AG04450 (cell line): ENCODE measurements at regions not wholly inside any gene's neighbourhood (a gene's known extent, or its start where the extent isn't known, plus 50 kb on each side); places are given as distances from the start of the nearest gene placed in this dataset.

Source experiments
- CTCF ChIA-PET: fragments of 300-600, 350-600 bp; formaldehyde crosslinking; extraction: SDS; loops from one replicate; lab custom pipeline; 2022; ENCODE audit warnings: antibody characterized with exemption, inconsistent platforms; lab: Charles Lee
- POLR2A ChIA-PET: fragments of 350-600 bp; formaldehyde crosslinking; extraction: SDS; loops from one replicate; lab custom pipeline; 2021; ENCODE audit warnings: antibody characterized with exemption, inconsistent platforms; lab: Yijun Ruan, JAX
- DNase-seq: peaks from one replicate; pipeline ENCODE4 v3.0.0-alpha.2; 2011; ENCODE audit warnings: low read depth, low spot score
- H3K27ac ChIP-seq: one replicate; pipeline ENCODE4 v1.5.1; 2012; ENCODE audit warnings: low read depth, low read length, control low read depth
- H3K27me3 ChIP-seq: one replicate; pipeline ENCODE4 v1.6.0; 2012; ENCODE audit warnings: low read length; ENCODE audit not compliant: control insufficient read depth, insufficient read depth
- H3K4me3 ChIP-seq: 2 replicates; pipeline ENCODE4 v1.5.1; 2011; ENCODE audit warnings: mild to moderate bottlenecking, low read depth, low read length, control low read depth
- H3K9me3 ChIP-seq: 2 replicates; pipeline ENCODE4 v1.5.1; 2012; ENCODE audit warnings: low read length; ENCODE audit not compliant: control insufficient read depth, insufficient read depth
- TF ChIP-seq, protein P1 (sequence below): IDR thresholded peaks from 2 replicates; pipeline ENCODE4 v1.5.1; 2011; ENCODE audit warnings: low read depth, low read length, control low read depth, inconsistent platforms

DNA sequence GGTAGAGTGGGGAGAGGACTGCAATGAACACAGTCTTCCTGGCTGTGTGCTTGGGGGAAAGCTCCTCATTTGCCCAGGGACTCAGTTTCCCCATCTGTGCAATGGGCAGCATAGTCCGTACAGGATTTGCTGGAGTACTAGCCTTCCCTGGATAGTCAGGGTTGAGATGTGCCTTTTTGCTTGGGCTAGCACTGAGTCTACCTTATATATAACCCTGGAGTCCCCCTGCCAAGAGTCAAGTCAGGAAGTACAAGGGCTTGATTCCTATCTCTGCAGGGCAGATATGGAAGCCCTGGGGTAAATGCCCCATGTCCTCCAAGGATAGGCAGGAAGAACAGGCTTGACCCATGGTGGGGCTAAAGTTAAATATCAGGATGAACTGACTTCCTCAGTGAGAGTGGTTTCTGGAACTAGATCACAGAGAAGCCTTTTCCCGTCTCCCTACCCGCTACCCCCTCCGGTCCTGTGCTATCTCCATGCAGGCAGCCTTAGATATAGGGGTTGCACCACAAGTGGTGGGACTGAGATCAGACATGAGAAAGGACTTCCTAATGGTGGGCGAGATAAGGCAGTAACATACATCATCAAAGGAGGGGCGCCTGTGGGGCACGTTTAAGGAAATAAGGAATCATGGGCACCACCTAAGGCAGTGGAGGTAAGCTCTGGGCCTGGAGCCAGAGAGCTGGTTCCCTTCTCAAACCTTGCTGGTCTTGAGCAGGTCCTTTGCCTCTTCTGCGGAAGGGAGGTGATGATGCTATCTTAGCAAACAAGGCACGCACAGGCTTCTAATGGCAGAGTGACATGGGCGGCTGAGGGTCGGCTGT, 157.9 kb downstream of the MRPL14 start:
- CTCF ChIA-PET: no interaction called here
- H3K27me3 ChIP-seq: peaks cover 3% of the 10 kb centered on the region
- no peak for DNase-seq

DNA sequence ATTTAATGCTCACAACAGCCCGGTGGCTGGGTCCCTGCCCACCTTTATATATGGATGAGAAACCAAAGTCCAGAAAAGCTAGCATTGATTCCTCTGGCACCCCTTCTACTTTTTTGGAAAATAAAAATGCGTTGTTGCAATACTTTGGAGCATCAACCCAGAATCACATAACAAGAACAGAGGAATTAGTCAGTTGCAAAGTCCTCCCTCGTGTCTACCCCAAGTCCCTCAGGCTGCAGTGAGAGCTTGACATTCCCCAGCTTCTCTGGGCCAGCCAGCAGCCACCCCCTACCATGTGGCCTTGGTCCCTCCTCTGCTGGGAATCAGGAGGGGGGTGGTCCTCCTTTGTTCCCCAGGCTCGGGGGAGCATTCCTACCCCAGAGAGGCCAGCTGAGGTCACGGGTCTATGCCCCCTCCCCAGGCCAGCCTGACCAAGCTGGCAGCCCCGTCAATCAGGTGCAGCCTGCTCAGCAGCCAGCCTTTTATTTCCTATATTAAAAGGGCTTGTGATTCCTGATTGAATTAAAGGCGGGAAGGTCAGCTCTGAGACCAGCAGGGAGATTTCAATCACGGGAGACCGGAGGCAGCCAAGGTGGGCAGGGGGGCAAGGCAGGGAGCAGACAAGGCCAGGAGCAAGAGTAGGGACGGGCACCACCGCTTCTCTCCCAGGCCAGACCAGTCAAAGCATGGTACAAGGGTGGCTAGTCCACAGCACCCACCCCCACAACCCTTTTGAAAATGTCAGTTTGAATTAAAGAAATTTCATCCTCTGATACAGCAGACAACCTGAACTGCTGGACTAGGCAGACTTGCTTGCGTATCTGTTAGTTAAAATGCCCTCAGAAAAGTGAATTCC, 158.9 kb downstream of the MRPL14 start:
- TF ChIP-seq, protein P1, sequence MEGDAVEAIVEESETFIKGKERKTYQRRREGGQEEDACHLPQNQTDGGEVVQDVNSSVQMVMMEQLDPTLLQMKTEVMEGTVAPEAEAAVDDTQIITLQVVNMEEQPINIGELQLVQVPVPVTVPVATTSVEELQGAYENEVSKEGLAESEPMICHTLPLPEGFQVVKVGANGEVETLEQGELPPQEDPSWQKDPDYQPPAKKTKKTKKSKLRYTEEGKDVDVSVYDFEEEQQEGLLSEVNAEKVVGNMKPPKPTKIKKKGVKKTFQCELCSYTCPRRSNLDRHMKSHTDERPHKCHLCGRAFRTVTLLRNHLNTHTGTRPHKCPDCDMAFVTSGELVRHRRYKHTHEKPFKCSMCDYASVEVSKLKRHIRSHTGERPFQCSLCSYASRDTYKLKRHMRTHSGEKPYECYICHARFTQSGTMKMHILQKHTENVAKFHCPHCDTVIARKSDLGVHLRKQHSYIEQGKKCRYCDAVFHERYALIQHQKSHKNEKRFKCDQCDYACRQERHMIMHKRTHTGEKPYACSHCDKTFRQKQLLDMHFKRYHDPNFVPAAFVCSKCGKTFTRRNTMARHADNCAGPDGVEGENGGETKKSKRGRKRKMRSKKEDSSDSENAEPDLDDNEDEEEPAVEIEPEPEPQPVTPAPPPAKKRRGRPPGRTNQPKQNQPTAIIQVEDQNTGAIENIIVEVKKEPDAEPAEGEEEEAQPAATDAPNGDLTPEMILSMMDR: no peak
- CTCF ChIA-PET: interaction anchor here (1.2 to 1.7 kb wide), 3 partner anchors 17 to 199 kb away, joined by 3 to 4 read pairs (median 4); no protein-coding TSS in a partner anchor
- POLR2A ChIA-PET: no interaction called here
- DNase-seq: no peak
- H3K4me3 ChIP-seq: no peak overlapping the region
- peaks cover 3% of the 10 kb centered on the region; the same call in 1 of the 2 replicates for H3K9me3 ChIP-seq
- H3K27ac ChIP-seq: no peak overlapping the region
- H3K27me3 ChIP-seq: peaks cover 3% of the 10 kb centered on the region

More for the DNA sequence above, 157.9 kb downstream of the MRPL14 start:
- TF ChIP-seq, protein P1: no peak
- H3K4me3 ChIP-seq: no peak overlapping the region
- POLR2A ChIA-PET: no interaction called here
- no peak overlapping the region for H3K27ac ChIP-seq
- peaks cover 3% of the 10 kb centered on the region; the same call in 1 of the 2 replicates for H3K9me3 ChIP-seq

DNA sequence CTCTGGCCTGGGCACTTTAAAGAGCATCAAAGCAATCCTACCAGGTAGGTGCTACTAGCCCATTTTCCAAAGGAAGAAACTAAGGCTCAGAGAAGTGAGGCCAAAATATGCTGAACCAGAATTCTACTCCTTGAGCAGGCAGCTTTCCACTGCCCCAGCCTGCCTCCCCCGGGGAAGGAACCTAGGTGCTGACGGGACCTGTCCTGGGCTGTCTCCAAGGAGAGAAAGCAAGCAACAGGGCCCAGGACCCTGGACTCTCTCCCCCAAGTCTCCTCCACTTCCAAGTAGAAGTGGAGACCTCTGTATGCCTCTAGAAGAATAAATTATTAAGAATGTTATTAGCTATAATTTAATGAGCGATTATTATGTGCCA, 159.5 kb downstream of the MRPL14 start:
- Histone ChIP-seq H3K4me3 (no peak overlapping the region), H3K27me3 (peaks cover 3% of the 10 kb centered on the region), H3K9me3 (peaks cover 3% of the 10 kb centered on the region; the same call in 1 of the 2 replicates), H3K27ac (no peak overlapping the region)
- POLR2A ChIA-PET: no interaction called here
- TF ChIP-seq, protein P1: no peak
- CTCF ChIA-PET: interaction anchor here (1.2 to 1.7 kb wide), 3 partner anchors 16 to 199 kb away, joined by 3 to 4 read pairs (median 4); no protein-coding TSS in a partner anchor
- DNase-seq: no peak

DNA sequence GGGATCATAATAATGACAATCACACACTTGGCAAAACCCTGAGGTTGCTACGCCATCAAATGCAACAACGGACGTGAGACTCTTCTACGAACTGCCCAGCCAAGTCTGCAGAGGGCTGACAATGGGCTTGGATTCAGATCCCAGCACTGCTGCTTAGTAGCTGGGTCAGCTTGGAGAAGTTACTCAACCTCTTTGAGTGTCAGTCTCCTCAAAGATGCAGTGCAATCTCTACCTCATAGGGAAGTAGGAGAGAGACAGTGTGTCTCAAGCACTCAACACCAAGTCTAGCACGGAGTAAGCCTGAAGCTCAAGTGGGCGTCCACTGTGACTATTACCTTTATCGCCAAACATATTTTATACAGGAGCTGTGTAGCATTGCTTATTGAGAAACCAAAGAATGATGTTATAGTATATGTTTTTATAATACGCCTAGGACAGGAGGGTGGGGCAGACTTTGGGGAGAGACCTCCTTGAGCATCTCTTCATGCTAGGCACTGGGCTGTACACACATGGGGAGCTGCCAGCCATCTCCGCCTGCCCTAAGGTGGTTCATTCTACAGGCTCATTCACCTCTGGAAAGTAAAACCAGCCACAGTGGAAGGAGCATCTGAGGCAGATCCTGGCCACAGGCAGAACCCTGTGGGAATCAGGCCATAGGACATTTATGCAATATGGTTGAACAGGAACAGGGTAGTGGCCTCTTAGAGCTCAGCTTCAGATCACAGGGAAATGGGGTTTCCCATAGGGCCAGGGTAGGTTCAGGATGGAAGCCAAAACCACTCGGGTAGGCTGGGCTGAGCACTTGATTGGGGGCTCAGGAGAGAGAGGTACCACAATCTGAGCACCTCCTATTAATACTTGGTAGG, 160.2 kb downstream of the MRPL14 start:
- Histone ChIP-seq H3K4me3 (no peak overlapping the region), H3K27ac (no peak overlapping the region), H3K27me3 (peaks cover 3% of the 10 kb centered on the region), H3K9me3 (peaks cover 3% of the 10 kb centered on the region; the same call in 1 of the 2 replicates)
- CTCF ChIA-PET: interaction anchor here (1.2 to 1.7 kb wide), 3 partner anchors 15 to 198 kb away, joined by 3 to 4 read pairs (median 4); no protein-coding TSS in a partner anchor
- POLR2A ChIA-PET: no interaction called here
- TF ChIP-seq, protein P1: no peak
- DNase-seq: no peak
